Esophagus muscularis mucosa (tissue), 4 donors: ENCODE measurements at regions not wholly inside any gene's neighbourhood (a gene's known extent, or its start where the extent isn't known, plus 50 kb on each side); places are given as distances from the start of the nearest gene placed in this dataset.

ENCODE experiments used
- EP300 ChIP-seq: sonication (generic); formaldehyde crosslinking; IDR thresholded peaks from one replicate; pipeline ENCODE4 v1.6.1; 2017; ENCODE audit warnings: antibody characterized with exemption
- POLR2A ChIP-seq: fragments of 450-650 bp; IDR thresholded peaks from one replicate; pipeline ENCODE4 v1.6.1; 2017; ENCODE audit warnings: antibody characterized with exemption, moderate library complexity, mild to moderate bottlenecking, low read depth
- POLR2AphosphoS5 ChIP-seq, 2 donors: sonication (generic); formaldehyde crosslinking; IDR thresholded peaks; one replicate each; pipeline ENCODE4 v1.6.1; 2017; ENCODE audit warnings: antibody characterized with exemption in 2 of 2
- TF ChIP-seq, protein P1 (sequence below), 3 experiments: fragments of 200-600 bp in 2 of 3; fragments of 450-650 bp in 1 of 3; sonication (generic) in 2 of 3; IDR thresholded peaks; one replicate each; pipeline ENCODE4 v1.5.1; 2017 to 2019; ENCODE audit warnings: antibody characterized with exemption in 3 of 3, mild to moderate bottlenecking in 2 of 3, moderate library complexity in 1 of 3

DNA sequence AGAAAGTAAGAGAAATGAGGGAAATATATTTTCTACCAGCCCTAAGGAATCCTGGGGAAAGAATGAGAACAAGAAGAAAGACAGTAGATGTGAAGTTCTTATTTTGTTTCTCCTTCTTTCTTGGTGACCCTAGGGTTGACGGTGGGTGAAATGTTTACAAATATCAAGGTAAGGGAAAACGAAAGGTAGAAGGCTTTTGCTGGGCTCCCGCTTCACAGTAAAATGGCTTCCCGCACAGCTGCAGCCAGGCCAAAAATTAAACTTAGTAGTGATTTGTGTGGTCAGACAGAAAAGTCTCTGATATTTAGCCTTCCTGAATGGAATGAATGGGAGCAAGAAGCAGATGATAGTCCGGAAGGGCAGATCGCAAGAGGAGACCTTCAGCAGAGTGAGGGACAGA lies 99.1 kb upstream of the COL3A1 start:
- TF ChIP-seq, protein P1, sequence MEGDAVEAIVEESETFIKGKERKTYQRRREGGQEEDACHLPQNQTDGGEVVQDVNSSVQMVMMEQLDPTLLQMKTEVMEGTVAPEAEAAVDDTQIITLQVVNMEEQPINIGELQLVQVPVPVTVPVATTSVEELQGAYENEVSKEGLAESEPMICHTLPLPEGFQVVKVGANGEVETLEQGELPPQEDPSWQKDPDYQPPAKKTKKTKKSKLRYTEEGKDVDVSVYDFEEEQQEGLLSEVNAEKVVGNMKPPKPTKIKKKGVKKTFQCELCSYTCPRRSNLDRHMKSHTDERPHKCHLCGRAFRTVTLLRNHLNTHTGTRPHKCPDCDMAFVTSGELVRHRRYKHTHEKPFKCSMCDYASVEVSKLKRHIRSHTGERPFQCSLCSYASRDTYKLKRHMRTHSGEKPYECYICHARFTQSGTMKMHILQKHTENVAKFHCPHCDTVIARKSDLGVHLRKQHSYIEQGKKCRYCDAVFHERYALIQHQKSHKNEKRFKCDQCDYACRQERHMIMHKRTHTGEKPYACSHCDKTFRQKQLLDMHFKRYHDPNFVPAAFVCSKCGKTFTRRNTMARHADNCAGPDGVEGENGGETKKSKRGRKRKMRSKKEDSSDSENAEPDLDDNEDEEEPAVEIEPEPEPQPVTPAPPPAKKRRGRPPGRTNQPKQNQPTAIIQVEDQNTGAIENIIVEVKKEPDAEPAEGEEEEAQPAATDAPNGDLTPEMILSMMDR (IDR thresholded peaks at IDR 0.05), result no peak
- no peak for TF ChIP-seq POLR2AphosphoS5 (IDR thresholded peaks at IDR 0.05)
- no peak for TF ChIP-seq POLR2A
- TF ChIP-seq EP300, result no peak
